ENCODE measurements at regions not wholly inside any gene's neighbourhood (a gene's known extent, or its start where the extent isn't known, plus 50 kb on each side); places are given as distances from the start of the nearest gene placed in this dataset.

GRCh38 chr12:89950421-89950820 lies 241.8 kb upstream of the ATP2B1 start:
- no peak for TF ChIP-seq EZH2 (IDR thresholded peaks at IDR 0.05; ENCODE audit: low read length, missing control alignments)
- no peak for TF ChIP-seq CTCF (conservative IDR thresholded peaks at IDR 0.05 in 1 of 2, IDR thresholded peaks at IDR 0.05 in 1 of 2; ENCODE audit: low read depth in 1 of 2, low read length in 2 of 2)
